HFFc6 (cell line): ENCODE measurements at regions not wholly inside any gene's neighbourhood (a gene's known extent, or its start where the extent isn't known, plus 50 kb on each side); places are given as distances from the start of the nearest gene placed in this dataset.

Source experiments
- DNase-seq: peaks from one replicate; pipeline ENCODE4 v3.0.0-alpha.2; 2018
- H3K27ac Mint-ChIP-seq: 2 replicates; pipeline ENCODE4 v1.8.0; 2020; ENCODE audit warnings: mild to moderate bottlenecking, mixed read lengths
- H3K27me3 Mint-ChIP-seq: 2 replicates; pipeline ENCODE4 v1.8.0; 2021; ENCODE audit warnings: mild to moderate bottlenecking, moderate library complexity, mixed read lengths; ENCODE audit not compliant: insufficient read depth
- H3K36me3 Mint-ChIP-seq: 2 replicates; pipeline ENCODE4 v1.8.0; 2021; ENCODE audit warnings: low read depth, mixed read lengths
- H3K4me1 Mint-ChIP-seq: 2 replicates; pipeline ENCODE4 v1.8.0; 2020; ENCODE audit warnings: low read depth, mixed read lengths
- H3K4me3 Mint-ChIP-seq: 2 replicates; pipeline ENCODE4 v1.8.0; 2020; ENCODE audit warnings: mild to moderate bottlenecking, moderate library complexity, mixed read lengths
- H3K9me3 Mint-ChIP-seq: 2 replicates; pipeline ENCODE4 v1.8.0; 2020; ENCODE audit warnings: mild to moderate bottlenecking, mixed read lengths
- CTCF ChIP-seq: fragments of 200-600 bp; sonication (generic); IDR thresholded peaks from 2 replicates; pipeline ENCODE4 v1.5.0; 2021; ENCODE audit warnings: antibody characterized with exemption, mild to moderate bottlenecking

- Mint-ChIP-seq H3K27me3 (peaks cover 5% of the 10 kb centered on the region; the same call in 1 of the 2 replicates), H3K9me3 (no peaks in the 10 kb centered on the region), H3K36me3 (no peaks in the 10 kb centered on the region), H3K4me1 (peaks cover 9% of the 10 kb centered on the region), H3K27ac (no peak overlapping the region), H3K4me3 (no peak overlapping the region)
- no peak for DNase-seq
- no peak for TF ChIP-seq CTCF
Observed at GRCh38 chr9:121550041-121550440, 50.4 kb upstream of the GGTA1 start.

- peaks cover 10% of the 10 kb centered on the region for H3K4me1 Mint-ChIP-seq
- peak; percentile 44 for DNase-seq
- peak overlapping the region; percentile 15; the same call in 1 of the 2 replicates for H3K4me3 Mint-ChIP-seq
- peaks cover 5% of the 10 kb centered on the region; the same call in 1 of the 2 replicates for H3K27me3 Mint-ChIP-seq
- TF ChIP-seq CTCF, result peak; percentile 99
- no peaks in the 10 kb centered on the region for H3K9me3 Mint-ChIP-seq
- no peaks in the 10 kb centered on the region for H3K36me3 Mint-ChIP-seq
- H3K27ac Mint-ChIP-seq, result no peak overlapping the region
Observed at GRCh38 chr9:121550569-121551512, 51.2 kb upstream of the GGTA1 start.

- H3K4me1 Mint-ChIP-seq, result peaks cover 23% of the 10 kb centered on the region
- H3K27ac Mint-ChIP-seq, result no peak overlapping the region
- no peaks in the 10 kb centered on the region for H3K9me3 Mint-ChIP-seq
- H3K36me3 Mint-ChIP-seq, result no peaks in the 10 kb centered on the region
- peaks cover 6% of the 10 kb centered on the region; the same call in 1 of the 2 replicates for H3K27me3 Mint-ChIP-seq
- DNase-seq, result no peak
- no peak overlapping the region for H3K4me3 Mint-ChIP-seq
- no peak for TF ChIP-seq CTCF
Observed at GRCh38 chr9:121551985-121552753, 52.5 kb upstream of the GGTA1 start.

- no peak for TF ChIP-seq CTCF
- no peak overlapping the region for H3K4me3 Mint-ChIP-seq
- no peak overlapping the region; the same call in 1 of the 2 replicates for H3K27ac Mint-ChIP-seq
- peaks cover 47% of the 10 kb centered on the region for H3K4me1 Mint-ChIP-seq
- H3K36me3 Mint-ChIP-seq, result no peaks in the 10 kb centered on the region
- H3K9me3 Mint-ChIP-seq, result no peaks in the 10 kb centered on the region
- peaks cover 9% of the 10 kb centered on the region; the same call in 1 of the 2 replicates for H3K27me3 Mint-ChIP-seq
- DNase-seq, result no peak
Observed at GRCh38 chr9:121556082-121556481, 56.4 kb upstream of the GGTA1 start.

GRCh38 chr9:121556580-121556979 is 56.9 kb upstream of the GGTA1 start:
- no peaks in the 10 kb centered on the region for H3K9me3 Mint-ChIP-seq
- H3K4me1 Mint-ChIP-seq, result peaks cover 47% of the 10 kb centered on the region
- DNase-seq, result peak; percentile 95
- H3K27ac Mint-ChIP-seq, result peak overlapping the region; percentile 61
- H3K27me3 Mint-ChIP-seq, result peaks cover 9% of the 10 kb centered on the region
- peak overlapping the region; percentile 32 for H3K4me3 Mint-ChIP-seq
- no peaks in the 10 kb centered on the region for H3K36me3 Mint-ChIP-seq
- TF ChIP-seq CTCF, result no peak
